MM.1S (cell line): ENCODE measurements at regions not wholly inside any gene's neighbourhood (a gene's known extent, or its start where the extent isn't known, plus 50 kb on each side); places are given as distances from the start of the nearest gene placed in this dataset.

Source experiments
- DNase-seq: peaks from one replicate; pipeline ENCODE4 v3.0.0-alpha.2; 2015
- H2AFZ ChIP-seq: fragments of 300-600 bp; sonication (generic); 2 replicates; pipeline ENCODE4 v1.6.0; 2016; ENCODE audit warnings: antibody characterized with exemption, low read length
- H3F3A ChIP-seq: fragments of 300-600 bp; sonication (generic); 2 replicates; pipeline ENCODE4 v1.6.1; 2016; ENCODE audit warnings: mild to moderate bottlenecking, antibody characterized with exemption, low read length, moderate library complexity, mixed read lengths; ENCODE audit not compliant: insufficient read depth
- H3K27ac ChIP-seq: fragments of 300-600 bp; sonication (generic); 2 replicates; pipeline ENCODE4 v1.5.1; 2016; ENCODE audit warnings: mild to moderate bottlenecking, low read length
- H3K27me3 ChIP-seq: fragments of 300-600 bp; sonication (generic); replicated peaks from 2 replicates; pipeline ENCODE4 v1.6.0; 2016; ENCODE audit warnings: low read length; ENCODE audit not compliant: insufficient read depth
- H3K36me3 ChIP-seq: fragments of 300-600 bp; sonication (generic); replicated peaks from 2 replicates; pipeline ENCODE4 v1.6.1; 2016; ENCODE audit warnings: mild to moderate bottlenecking, low read length, mixed read lengths; ENCODE audit not compliant: insufficient read depth
- H3K4me1 ChIP-seq: fragments of 300-600 bp; sonication (generic); 2 replicates; pipeline ENCODE4 v1.6.1; 2016; ENCODE audit warnings: low read length, mixed read lengths
- H3K4me2 ChIP-seq: fragments of 300-600 bp; sonication (generic); 2 replicates; pipeline ENCODE4 v1.6.0; 2016; ENCODE audit warnings: low read depth, low read length
- H3K4me3 ChIP-seq: fragments of 300-600 bp; sonication (generic); 2 replicates; pipeline ENCODE4 v1.5.1; 2016; ENCODE audit warnings: low read length, mixed read lengths
- H3K79me2 ChIP-seq: fragments of 300-600 bp; sonication (generic); 2 replicates; pipeline ENCODE4 v1.6.1; 2016; ENCODE audit warnings: mixed run types, low read length, mixed read lengths
- H3K9ac ChIP-seq: fragments of 300-600 bp; sonication (generic); 2 replicates; pipeline ENCODE4 v1.6.1; 2016; ENCODE audit warnings: low read length, mixed read lengths
- H3K9me2 ChIP-seq: fragments of 300-600 bp; sonication (generic); replicated peaks from 2 replicates; pipeline ENCODE4 v1.6.1; 2016; ENCODE audit warnings: mild to moderate bottlenecking, low read length, mixed read lengths; ENCODE audit not compliant: insufficient read depth
- H3K9me3 ChIP-seq: fragments of 300-600 bp; sonication (generic); replicated peaks from 2 replicates; pipeline ENCODE4 v1.6.1; 2016; ENCODE audit warnings: mild to moderate bottlenecking, low read length, mixed read lengths; ENCODE audit not compliant: insufficient read depth
- H4K20me1 ChIP-seq: fragments of 300-600 bp; sonication (generic); 2 replicates; pipeline ENCODE4 v1.6.1; 2016; ENCODE audit warnings: mild to moderate bottlenecking, low read length, moderate library complexity, mixed read lengths; ENCODE audit not compliant: insufficient read depth
- CTCF ChIP-seq: fragments of 300-600 bp; sonication (generic); IDR thresholded peaks from 2 replicates; pipeline ENCODE4 v1.5.1; 2016; ENCODE audit warnings: antibody characterized with exemption, low read length, mixed read lengths
- EZH2 ChIP-seq: fragments of 300-600 bp; sonication (generic); optimal IDR thresholded peaks from 2 replicates; pipeline ENCODE3; 2017; ENCODE audit warnings: low read depth, mild to moderate bottlenecking, antibody characterized with exemption, low read length, mixed read lengths
- EZH2phosphoT487 ChIP-seq: fragments of 300-600 bp; sonication (generic); IDR thresholded peaks from 2 replicates; pipeline ENCODE4 v1.6.1; 2018; ENCODE audit warnings: antibody characterized with exemption, low read length

GRCh38 chr12:127431594-127431993, 835.4 kb upstream of the TMEM132C start:
- Histone ChIP-seq H3K36me3 (no peaks in the 10 kb centered on the region), H3K9me2 (no peaks in the 10 kb centered on the region), H3K4me2 (no peak overlapping the region), H3K4me3 (no peak overlapping the region), H3K9ac (no peak overlapping the region), H3K4me1 (no peaks in the 10 kb centered on the region), H3K27ac (no peak overlapping the region), H3K27me3 (no peaks in the 10 kb centered on the region), H3F3A (no peaks in the 10 kb centered on the region), H3K79me2 (no peaks in the 10 kb centered on the region), H2AFZ (no peak overlapping the region), H4K20me1 (no peaks in the 10 kb centered on the region), H3K9me3 (no peaks in the 10 kb centered on the region)
- TF ChIP-seq EZH2 (no peak), EZH2phosphoT487 (no peak), CTCF (no peak)
- no peak for DNase-seq

- Histone ChIP-seq H3F3A (no peaks in the 10 kb centered on the region), H3K4me2 (no peak overlapping the region), H4K20me1 (no peaks in the 10 kb centered on the region), H3K27ac (no peak overlapping the region), H3K9me3 (no peaks in the 10 kb centered on the region), H3K79me2 (no peaks in the 10 kb centered on the region), H3K4me3 (no peak overlapping the region), H3K4me1 (no peaks in the 10 kb centered on the region), H3K9ac (no peak overlapping the region), H3K9me2 (no peaks in the 10 kb centered on the region), H2AFZ (no peak overlapping the region), H3K36me3 (no peaks in the 10 kb centered on the region), H3K27me3 (no peaks in the 10 kb centered on the region)
- no peak for DNase-seq
- TF ChIP-seq EZH2phosphoT487: no peak
- no peak for TF ChIP-seq EZH2
- TF ChIP-seq CTCF: no peak
These were observed 831.5 kb upstream of the TMEM132C start for GRCh38 chr12:127435439-127435838.

GRCh38 chr12:127438512-127439244, 828.3 kb upstream of the TMEM132C start:
- Histone ChIP-seq H3K4me2 (no peak overlapping the region), H3K36me3 (no peaks in the 10 kb centered on the region), H3K79me2 (no peaks in the 10 kb centered on the region), H4K20me1 (no peaks in the 10 kb centered on the region), H3K27me3 (no peaks in the 10 kb centered on the region), H3K4me3 (no peak overlapping the region), H3K4me1 (no peaks in the 10 kb centered on the region), H3K9me2 (no peaks in the 10 kb centered on the region), H3F3A (no peaks in the 10 kb centered on the region), H3K9me3 (no peaks in the 10 kb centered on the region), H2AFZ (no peak overlapping the region), H3K9ac (no peak overlapping the region), H3K27ac (no peak overlapping the region)
- no peak for DNase-seq
- TF ChIP-seq CTCF: no peak
- no peak for TF ChIP-seq EZH2
- TF ChIP-seq EZH2phosphoT487: no peak
